ENCODE measurements at regions not wholly inside any gene's neighbourhood (a gene's known extent, or its start where the extent isn't known, plus 50 kb on each side); places are given as distances from the start of the nearest gene placed in this dataset.
"Not testable (repeated sequence)": the region's sequence is repeated elsewhere in the genome, so short reads cannot be mapped to it uniquely, and the experiment has no call there.

DNA sequence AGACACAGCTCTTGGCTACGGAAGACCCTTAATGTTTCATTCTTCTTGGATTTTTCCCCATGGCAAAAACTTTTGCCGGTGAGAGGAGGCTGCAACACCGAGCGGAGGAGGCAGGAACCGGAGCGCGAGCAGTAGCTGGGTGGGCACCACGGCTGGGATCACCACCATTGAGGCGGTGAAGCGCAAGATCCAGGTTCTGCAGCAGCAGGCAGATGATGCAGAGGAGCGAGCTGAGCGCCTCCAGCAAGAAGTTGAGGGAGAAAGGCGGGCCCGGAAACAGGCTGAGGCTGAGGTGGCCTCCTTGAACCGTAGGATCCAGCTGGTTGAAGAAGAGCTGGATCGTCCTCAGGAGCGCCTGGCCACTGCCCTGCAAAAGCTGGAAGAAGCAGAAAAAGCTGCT is 108.2 kb upstream of the TOX3 start:
- not testable (repeated sequence) for TF ChIP-seq CTCF (conservative IDR thresholded peaks at IDR 0.05; ENCODE audit: low read depth in 2 of 2); EZH2 (IDR thresholded peaks at IDR 0.05; ENCODE audit: low read depth, unreplicated experiment); POLR2AphosphoS5 (IDR thresholded peaks at IDR 0.05; ENCODE audit: low read depth); CREB1 (CRISPR knock-in tag; IDR thresholded peaks at IDR 0.05; ENCODE audit: low read depth); EZH2phosphoT487 (IDR thresholded peaks at IDR 0.05; ENCODE audit: unreplicated experiment); ETS1 (IDR thresholded peaks at IDR 0.05); JUNB (IDR thresholded peaks at IDR 0.05; ENCODE audit: unreplicated experiment); STAT1 (IDR thresholded peaks at IDR 0.05; ENCODE audit: unreplicated experiment)
- TF ChIP-seq, protein P1, sequence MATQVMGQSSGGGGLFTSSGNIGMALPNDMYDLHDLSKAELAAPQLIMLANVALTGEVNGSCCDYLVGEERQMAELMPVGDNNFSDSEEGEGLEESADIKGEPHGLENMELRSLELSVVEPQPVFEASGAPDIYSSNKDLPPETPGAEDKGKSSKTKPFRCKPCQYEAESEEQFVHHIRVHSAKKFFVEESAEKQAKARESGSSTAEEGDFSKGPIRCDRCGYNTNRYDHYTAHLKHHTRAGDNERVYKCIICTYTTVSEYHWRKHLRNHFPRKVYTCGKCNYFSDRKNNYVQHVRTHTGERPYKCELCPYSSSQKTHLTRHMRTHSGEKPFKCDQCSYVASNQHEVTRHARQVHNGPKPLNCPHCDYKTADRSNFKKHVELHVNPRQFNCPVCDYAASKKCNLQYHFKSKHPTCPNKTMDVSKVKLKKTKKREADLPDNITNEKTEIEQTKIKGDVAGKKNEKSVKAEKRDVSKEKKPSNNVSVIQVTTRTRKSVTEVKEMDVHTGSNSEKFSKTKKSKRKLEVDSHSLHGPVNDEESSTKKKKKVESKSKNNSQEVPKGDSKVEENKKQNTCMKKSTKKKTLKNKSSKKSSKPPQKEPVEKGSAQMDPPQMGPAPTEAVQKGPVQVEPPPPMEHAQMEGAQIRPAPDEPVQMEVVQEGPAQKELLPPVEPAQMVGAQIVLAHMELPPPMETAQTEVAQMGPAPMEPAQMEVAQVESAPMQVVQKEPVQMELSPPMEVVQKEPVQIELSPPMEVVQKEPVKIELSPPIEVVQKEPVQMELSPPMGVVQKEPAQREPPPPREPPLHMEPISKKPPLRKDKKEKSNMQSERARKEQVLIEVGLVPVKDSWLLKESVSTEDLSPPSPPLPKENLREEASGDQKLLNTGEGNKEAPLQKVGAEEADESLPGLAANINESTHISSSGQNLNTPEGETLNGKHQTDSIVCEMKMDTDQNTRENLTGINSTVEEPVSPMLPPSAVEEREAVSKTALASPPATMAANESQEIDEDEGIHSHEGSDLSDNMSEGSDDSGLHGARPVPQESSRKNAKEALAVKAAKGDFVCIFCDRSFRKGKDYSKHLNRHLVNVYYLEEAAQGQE (IDR thresholded peaks at IDR 0.05; ENCODE audit: unreplicated experiment), result not testable (repeated sequence)

All from GM23338 (cell line).